GM18502 (cell line): ENCODE measurements at regions not wholly inside any gene's neighbourhood (a gene's known extent, or its start where the extent isn't known, plus 50 kb on each side); places are given as distances from the start of the nearest gene placed in this dataset.
"Not testable (repeated sequence)": the region's sequence is repeated elsewhere in the genome, so short reads cannot be mapped to it uniquely, and the experiment has no call there.

Source experiments
- ATAC-seq: cut with Tn5 transposase; IDR thresholded peaks from one replicate; pipeline ENCODE4 v1.9.1; 2021; ENCODE audit warnings: mild to moderate bottlenecking; ENCODE audit not compliant: unreplicated experiment, poor library complexity

DNA sequence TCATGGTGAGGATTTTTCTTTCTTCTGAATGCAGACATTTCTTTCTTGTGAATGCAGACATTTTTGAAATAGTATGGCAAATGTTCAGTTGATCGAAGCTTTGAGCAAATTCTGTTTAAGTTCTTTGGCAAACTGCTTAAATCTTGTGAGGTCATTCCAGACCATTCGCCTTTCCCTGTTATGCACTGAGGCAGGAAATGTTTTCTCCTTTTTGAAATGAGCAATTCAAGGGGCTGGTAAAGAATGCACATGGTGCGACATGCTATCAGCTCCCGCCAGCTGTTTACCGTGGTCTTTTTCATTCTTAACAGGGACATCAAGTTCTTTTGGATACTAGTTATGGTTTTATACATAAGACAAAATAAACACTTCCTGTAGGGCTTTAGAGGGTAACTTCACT, 112.0 kb upstream of the CCN2 start:
- ATAC-seq, result no peak

DNA sequence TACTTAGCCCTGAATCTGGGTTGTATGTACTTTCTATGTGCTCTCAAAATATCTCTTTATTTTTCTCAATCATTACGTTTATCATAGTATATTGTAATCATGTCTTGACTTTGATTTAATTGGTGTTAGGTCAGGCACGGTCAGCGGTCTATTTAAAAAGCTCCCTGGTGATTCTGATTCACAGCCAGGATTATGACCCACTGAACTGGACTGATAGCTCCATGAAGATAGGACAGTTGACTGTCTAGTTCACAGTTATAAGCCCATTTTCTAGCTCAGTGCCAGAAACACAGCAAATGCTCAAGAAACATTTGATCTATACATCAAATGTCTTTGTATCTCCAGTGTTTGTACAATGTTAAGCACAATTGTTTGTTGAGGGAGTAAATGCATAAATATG, 111.5 kb upstream of the CCN2 start:
- no peak for ATAC-seq

DNA sequence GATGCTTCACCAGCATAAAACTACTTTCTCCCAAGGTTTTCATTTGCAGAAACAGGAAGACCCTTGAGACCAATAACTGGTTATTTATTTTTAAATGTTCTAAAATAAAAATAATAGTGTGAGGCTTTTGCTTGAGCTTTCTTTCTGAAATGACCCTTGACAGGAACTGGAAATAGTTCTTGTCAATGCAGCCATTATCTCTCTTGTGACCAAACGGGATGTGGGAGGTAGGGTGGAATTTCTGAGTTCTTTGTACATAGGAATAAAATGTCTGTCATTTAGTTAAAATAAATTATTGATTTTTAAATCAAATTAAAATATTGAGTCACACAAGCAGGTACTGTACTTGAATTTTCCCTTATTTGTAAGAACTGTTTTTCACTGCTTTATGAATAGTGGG, 110.2 kb upstream of the CCN2 start:
- no peak for ATAC-seq

- no peak for ATAC-seq
Measured at GRCh38 chr6:132060591-132060990, 109.4 kb upstream of the CCN2 start.

DNA sequence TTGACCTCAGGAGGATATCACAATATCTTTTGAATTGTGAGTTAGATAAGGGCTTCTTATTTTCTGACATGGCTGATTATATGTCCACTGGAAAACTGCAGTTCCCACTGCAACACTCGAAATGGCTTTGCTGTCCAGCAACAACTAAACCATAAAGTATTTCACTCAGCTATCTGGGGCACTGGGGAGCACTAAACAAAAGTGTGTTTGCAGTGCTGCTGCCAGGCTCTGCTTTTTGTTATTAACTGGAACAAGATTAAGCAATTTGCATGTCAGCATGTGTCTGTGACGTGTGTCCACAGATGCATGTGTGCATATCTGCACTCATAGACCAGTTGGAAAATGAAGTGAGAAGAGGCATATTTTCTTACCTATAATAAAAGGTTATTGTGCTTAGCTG, 107.8 kb upstream of the CCN2 start:
- no peak for ATAC-seq

DNA sequence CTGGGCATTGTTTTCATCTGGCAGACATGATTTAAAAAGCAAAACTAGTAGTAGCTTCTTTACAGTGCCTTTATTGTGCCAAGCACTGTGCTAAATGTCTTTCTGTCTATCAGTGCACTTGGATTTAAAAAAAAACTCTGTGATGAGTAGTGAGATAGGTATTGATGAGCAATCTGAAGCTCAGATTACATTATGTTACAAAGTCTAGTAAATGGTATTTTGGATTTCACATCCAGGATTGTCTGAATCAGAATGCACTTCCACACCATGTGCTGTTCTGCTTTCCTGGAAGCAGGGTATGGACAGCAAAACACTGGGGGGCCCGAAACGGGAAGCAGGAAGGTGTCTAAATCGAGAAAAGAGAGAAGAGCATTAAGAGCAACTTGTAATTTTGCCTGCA, 103.4 kb upstream of the CCN2 start:
- ATAC-seq, result no peak

GRCh38 chr6:132053511-132053910, 102.3 kb upstream of the CCN2 start:
- no peak for ATAC-seq

- ATAC-seq, result no peak
Measured at GRCh38 chr6:132052096-132052495, 100.9 kb upstream of the CCN2 start.

DNA sequence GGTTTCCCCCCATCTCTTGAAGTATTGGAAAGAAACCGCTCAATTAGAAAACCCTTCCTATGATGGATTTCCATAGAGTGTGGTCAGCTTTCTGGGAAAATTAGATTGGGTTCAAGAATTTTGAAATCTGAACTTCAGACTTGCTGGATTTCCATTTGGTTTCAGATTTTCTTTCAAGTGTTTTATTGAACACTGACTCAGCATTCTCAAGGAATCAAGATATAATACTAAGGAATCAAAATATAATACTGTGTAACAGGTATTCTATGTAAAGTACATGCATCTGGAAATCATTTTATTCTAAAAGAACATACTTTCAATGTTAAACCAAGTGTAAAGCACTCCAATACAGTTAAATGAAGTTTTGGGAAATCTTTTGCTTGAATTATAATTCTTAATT, 94.7 kb upstream of the CCN2 start:
- ATAC-seq, result no peak

DNA sequence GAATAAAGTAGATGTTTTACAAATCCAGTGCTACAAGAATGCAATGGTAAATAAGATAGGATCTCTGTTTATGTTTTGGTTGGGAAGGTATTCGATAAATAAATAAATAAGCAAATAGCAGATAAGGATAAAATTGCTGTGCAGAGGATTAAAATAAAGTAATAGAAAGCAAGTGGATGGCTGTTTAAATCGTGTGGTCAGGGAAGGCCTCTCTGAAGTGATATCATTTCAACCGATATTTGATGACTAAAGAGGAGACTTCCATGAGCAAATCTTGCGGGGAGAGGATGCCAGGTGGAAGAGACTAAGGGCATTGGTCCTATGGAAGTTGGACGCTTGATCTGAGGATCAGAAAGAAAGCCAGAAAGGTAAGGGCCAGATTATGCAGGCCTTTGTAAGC, 92.0 kb upstream of the CCN2 start:
- no peak for ATAC-seq

DNA sequence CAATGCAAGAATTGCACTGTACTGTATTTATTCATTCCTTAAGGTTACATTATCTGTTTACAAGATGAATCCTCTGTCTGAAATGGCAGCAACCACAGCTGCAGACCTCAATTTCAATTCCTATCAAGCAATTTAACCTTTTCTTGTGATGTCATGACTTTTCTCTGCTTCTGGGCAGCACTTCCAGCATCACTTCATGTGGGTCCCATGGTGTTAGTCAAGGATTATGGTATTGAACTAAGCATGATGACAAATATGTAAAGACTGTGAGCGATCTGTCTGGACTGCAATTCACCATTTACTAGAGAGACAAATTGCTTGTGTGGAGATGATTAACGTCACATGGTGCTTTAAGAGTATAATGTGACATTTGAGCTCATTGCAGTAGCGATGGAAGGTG, 90.5 kb upstream of the CCN2 start:
- no peak for ATAC-seq

GRCh38 chr6:132028029-132028428, 76.9 kb upstream of the CCN2 start:
- ATAC-seq, result no peak

- ATAC-seq, result no peak
Measured at GRCh38 chr6:132025468-132025867, 74.3 kb upstream of the CCN2 start.

DNA sequence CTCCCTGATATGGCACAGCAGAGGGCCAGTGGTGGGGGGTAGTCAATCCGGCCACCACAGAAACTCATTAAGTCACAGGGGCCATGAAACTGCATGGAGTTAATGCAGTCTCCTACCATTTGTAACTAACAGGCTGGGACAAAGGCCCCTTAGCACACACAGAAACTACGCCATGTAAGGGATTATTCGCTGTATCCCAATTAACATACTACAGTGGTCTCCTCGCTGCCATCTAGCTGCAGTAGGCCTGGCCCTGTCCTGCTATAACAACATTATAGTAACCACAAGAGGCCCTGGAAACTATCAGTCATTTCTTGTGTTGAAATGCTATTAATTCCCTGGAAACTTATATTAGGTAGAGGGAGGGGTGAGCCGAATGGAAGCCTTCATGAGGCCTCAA, 72.3 kb upstream of the CCN2 start:
- ATAC-seq, result no peak

DNA sequence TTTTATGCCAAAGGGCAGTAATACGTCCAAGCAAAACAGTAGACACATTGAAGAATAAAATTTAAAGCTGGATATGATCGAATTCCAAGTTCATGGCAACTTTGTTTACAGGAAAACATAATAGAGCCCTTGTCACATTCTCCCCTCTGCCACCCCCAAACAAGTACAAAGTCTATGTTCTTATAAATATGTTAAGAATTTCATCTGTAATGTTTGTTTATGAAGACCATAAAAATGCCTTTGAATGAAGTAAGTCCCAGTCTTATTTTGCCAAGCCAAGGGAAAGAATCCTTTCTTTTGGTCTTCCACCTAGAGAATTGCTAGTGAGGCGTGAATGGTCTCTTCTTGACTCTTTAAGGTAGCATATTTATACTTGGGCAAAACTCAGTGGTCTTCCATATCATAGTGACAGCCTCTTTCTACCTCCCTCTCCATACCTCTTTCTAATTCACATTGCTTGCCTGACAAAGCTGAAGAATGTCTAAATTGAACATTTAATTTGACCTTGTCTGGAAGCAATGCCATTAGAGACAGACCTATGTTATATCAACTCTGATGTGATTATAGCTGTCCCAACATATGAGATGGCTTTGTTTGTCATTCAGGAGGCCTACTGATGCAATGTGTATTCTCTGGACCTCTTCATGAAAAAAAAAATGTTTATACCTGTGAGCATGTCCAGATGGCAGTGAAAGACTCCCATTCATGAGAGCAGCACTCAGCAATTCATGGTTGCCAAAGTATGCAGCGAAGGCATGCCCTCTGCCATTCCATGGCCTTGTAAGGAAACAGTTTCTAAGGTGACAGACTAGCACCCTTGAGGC, 70.6 kb upstream of the CCN2 start:
- no peak for ATAC-seq

DNA sequence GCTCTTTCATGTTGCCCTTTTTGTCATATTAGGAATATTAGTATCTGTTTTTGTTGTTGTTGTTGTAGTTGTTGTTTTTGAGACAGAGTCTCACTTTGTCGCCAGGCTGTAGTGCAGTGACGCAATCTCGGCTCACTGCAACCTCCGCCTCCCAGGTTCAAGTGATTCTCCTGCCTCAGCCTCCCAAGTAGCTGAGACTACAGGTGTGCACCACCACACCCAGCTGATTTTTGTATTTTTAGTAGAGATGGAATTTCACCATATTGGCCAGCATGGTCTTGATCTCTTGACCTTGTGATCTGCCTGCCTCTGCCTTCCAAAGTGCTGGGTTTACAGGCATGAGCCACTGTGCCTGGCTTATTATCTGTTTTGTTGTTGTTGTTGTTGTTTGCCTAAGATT, 69.7 kb upstream of the CCN2 start:
- not testable (repeated sequence) for ATAC-seq

- no peak for ATAC-seq
Measured at GRCh38 chr6:132020138-132020581, 69.0 kb upstream of the CCN2 start.

GRCh38 chr6:132019586-132019985, 68.4 kb upstream of the CCN2 start:
- ATAC-seq, result no peak

DNA sequence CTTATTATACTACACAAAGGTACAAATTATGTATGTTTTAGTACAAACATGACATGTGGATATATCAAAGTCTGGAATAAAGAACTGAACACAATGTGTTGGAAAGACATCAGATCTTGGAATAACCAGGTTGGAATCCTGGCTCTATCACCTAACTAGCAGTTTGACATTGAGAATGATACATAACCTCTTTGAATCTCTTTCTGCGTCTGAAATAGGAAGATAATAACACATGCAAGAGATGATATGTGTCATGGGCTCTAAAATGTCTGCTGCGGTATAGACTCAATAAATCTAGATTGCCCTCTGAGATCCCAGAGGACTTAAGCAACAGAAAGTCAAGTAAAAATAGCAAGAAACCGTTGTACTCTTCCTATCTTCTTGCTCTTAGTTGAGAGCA, 66.8 kb upstream of the CCN2 start:
- ATAC-seq, result no peak

DNA sequence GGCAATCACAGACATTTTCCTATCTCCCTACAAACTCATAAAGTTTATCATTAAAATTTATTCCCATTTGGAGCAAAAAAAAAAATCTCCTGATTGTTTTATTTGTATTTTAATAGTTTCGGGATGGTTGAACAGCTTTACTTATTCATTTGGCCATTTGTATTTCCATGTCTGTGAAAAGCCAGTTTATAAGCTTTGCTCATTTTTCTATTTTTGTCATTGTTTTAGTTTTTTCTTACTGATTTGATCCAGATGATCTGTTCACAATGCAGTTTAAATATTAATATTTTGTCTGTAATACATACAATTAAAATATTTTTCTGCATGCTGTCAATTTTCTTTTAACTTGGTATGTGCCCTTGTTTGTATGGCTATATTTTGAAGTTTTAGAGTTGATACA, 65.2 kb upstream of the CCN2 start:
- no peak for ATAC-seq

DNA sequence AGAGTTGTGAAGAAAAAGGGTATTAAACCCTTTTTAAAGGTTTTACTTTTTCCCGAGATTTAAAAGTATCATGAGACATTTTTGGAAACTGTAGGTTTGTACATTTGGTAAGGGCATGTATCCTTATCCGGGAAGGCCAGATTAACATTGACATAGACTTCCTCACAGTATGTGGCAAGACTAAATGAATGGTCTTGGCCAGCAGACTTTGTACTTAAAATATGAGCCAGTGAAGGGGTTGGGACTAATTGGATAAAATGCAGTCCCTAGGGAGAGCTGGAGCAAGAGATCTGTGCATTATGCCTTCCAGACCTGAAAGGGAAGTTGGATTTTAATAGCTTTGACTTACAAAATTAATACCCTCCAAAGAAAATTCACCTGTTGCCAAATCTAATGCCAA, 60.4 kb upstream of the CCN2 start:
- ATAC-seq, result no peak

DNA sequence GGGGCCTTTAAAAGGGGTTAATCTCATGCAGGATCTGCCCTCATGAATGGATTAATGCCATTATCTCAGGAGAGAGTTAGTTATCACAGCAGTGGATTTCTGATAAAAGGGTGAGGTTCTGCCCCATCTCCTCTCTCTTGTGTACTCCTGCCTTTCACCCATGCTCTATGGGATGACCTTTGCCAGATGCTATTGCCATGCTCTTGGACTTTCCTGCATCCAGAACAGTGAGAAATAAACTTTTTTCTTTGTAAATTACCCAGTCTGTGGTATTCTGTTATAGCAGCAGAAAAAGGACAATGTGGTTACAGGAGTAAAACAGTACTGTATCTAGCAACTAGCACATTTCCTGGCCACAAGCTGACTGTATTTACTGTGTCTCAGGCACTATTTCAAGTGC, 58.0 kb upstream of the CCN2 start:
- no peak for ATAC-seq
